H1 (cell line): ENCODE measurements at regions not wholly inside any gene's neighbourhood (a gene's known extent, or its start where the extent isn't known, plus 50 kb on each side); places are given as distances from the start of the nearest gene placed in this dataset.
A peak's percentile ranks its signal among the peaks of the same experiment; 100 is the strongest.

Experiments
- TBP ChIP-seq: IDR thresholded peaks from 2 replicates; pipeline ENCODE4 v1.6.1; 2011; ENCODE audit warnings: low read depth, low read length, improper control_type of control experiment

DNA sequence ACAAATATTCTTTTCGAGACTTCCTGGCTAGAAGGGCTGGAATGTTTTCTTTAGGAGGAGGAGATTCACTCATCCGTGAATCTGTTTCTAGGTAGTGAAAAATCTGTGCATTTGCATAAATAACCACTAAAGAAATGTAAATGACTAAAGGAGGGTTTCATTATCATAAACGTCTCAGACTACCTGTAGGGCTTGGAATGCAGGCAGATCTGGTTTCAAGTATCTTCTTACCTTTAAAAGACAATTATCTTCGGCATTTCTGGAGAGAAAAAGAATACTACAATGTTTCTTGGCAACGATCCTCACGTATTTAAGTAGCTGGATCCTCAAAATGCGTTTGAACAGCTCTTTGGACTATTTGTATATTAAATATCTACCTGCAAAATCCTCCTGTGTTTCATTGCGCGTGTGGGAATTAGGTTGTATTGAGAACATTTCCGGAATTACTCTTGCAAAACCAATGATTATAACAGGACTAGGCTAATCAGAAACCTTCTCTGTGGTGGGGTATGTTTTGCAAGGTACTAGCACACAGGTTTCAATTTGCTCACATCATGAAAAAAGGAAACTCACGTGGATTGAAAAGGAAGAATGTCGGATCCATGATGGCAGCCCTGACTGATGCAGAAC is 291.1 kb upstream of the ARGLU1 start (continued):
- peak; percentile 49; the same call in 1 of the 2 replicates for TF ChIP-seq TBP
